ENCODE measurements at regions not wholly inside any gene's neighbourhood (a gene's known extent, or its start where the extent isn't known, plus 50 kb on each side); places are given as distances from the start of the nearest gene placed in this dataset.

DNA sequence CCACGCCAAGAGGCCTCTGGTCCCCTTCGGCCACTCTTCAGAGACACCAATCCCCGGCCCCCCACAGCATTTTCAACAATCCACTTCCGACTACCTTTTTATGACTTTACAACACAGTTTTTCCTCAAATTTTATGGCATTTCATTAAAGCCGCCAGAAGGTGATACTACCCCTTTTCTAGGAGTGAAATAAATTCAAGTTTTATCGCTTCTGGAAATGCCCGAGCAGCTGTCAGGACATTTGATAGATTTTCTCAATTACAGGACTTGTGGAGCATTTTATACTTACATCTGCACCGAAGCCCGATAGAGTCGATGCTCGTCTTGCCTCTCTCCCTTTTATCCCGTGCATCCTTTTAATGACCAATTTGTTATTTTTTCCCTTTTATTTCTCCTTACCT is 108.1 kb upstream of the CREB1 start:
- no peak overlapping the region for H2AFZ ChIP-seq (ENCODE audit: low read length)
- no peaks in the 10 kb centered on the region for H4K20me1 ChIP-seq (ENCODE audit: insufficient read depth, low read length, poor library complexity, severe bottlenecking)
- H3K9me3 ChIP-seq (ENCODE audit: insufficient read depth, low read depth, low read length), result no peaks in the 10 kb centered on the region
- H3K9me2 ChIP-seq (replicated peaks; ENCODE audit: low read depth, low read length), result no peaks in the 10 kb centered on the region
- H3K9ac ChIP-seq (ENCODE audit: low read depth, low read length, poor library complexity, severe bottlenecking), result no peak overlapping the region
- H3K4me3 ChIP-seq (ENCODE audit: low read length, poor library complexity, severe bottlenecking), result no peak overlapping the region
- no peaks in the 10 kb centered on the region for H3K36me3 ChIP-seq (ENCODE audit: insufficient read depth, low read length)
- H3K4me1 ChIP-seq (ENCODE audit: insufficient read depth, low read length, poor library complexity, severe bottlenecking), result peaks cover 42% of the 10 kb centered on the region
- no peak for TF ChIP-seq EZH2phosphoT487 (IDR thresholded peaks at IDR 0.05; ENCODE audit: borderline replicate concordance)
- TF ChIP-seq CTCF (conservative IDR thresholded peaks at IDR 0.05; ENCODE audit: low read length), result no peak
- H3K4me2 ChIP-seq (ENCODE audit: low read depth, low read length, poor library complexity, severe bottlenecking), result no peak overlapping the region
- no peaks in the 10 kb centered on the region for H3K79me2 ChIP-seq (ENCODE audit: insufficient read depth, low read length)
- no peaks in the 10 kb centered on the region for H3K27me3 ChIP-seq (ENCODE audit: insufficient read depth, low read length, poor library complexity, severe bottlenecking)
- no peaks in the 10 kb centered on the region for H3F3A ChIP-seq (ENCODE audit: low read depth)

GRCh38 chr2:207422380-207422779 is 107.4 kb upstream of the CREB1 start:
- H3K27me3 ChIP-seq (ENCODE audit: insufficient read depth, low read length, poor library complexity, severe bottlenecking), result no peaks in the 10 kb centered on the region
- no peak overlapping the region for H3K4me3 ChIP-seq (ENCODE audit: low read length, poor library complexity, severe bottlenecking)
- H3K4me1 ChIP-seq (ENCODE audit: insufficient read depth, low read length, poor library complexity, severe bottlenecking), result peaks cover 35% of the 10 kb centered on the region
- H3F3A ChIP-seq (ENCODE audit: low read depth), result no peaks in the 10 kb centered on the region
- no peak for TF ChIP-seq EZH2phosphoT487 (IDR thresholded peaks at IDR 0.05; ENCODE audit: borderline replicate concordance)
- no peaks in the 10 kb centered on the region for H3K9me2 ChIP-seq (replicated peaks; ENCODE audit: low read depth, low read length)
- no peaks in the 10 kb centered on the region for H3K79me2 ChIP-seq (ENCODE audit: insufficient read depth, low read length)
- no peaks in the 10 kb centered on the region for H3K9me3 ChIP-seq (ENCODE audit: insufficient read depth, low read depth, low read length)
- no peak overlapping the region for H2AFZ ChIP-seq (ENCODE audit: low read length)
- H3K9ac ChIP-seq (ENCODE audit: low read depth, low read length, poor library complexity, severe bottlenecking), result no peak overlapping the region
- no peaks in the 10 kb centered on the region for H3K36me3 ChIP-seq (ENCODE audit: insufficient read depth, low read length)
- H4K20me1 ChIP-seq (ENCODE audit: insufficient read depth, low read length, poor library complexity, severe bottlenecking), result no peaks in the 10 kb centered on the region
- H3K4me2 ChIP-seq (ENCODE audit: low read depth, low read length, poor library complexity, severe bottlenecking), result no peak overlapping the region

DNA sequence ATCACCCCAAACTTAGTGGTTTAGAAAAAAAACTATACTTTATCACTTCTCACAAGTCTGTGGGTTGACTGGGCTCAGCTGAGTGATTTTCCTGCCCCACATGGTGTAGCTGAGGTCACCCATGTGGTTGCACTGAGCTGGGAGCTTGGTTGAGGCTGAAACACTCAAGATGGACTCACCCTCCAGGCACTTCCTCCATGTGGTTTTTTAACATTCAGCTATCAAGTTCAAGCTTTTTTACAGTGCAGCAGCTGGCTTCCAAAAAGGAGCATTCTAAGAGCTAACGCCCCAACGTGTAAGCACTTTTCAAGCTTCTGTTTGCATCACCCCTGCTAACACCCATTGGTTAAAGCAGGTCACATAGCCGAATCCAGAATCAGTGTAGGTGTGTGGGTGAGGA is 105.9 kb upstream of the CREB1 start:
- Histone ChIP-seq H3K4me3 (ENCODE audit: low read length, poor library complexity, severe bottlenecking) (peak overlapping the region; percentile 41), H3K79me2 (ENCODE audit: insufficient read depth, low read length) (no peaks in the 10 kb centered on the region), H2AFZ (ENCODE audit: low read length) (no peak overlapping the region), H3K4me1 (ENCODE audit: insufficient read depth, low read length, poor library complexity, severe bottlenecking) (peaks cover 25% of the 10 kb centered on the region), H3K4me2 (ENCODE audit: low read depth, low read length, poor library complexity, severe bottlenecking) (peak overlapping the region; percentile 63), H3K9me2 (replicated peaks; ENCODE audit: low read depth, low read length) (no peaks in the 10 kb centered on the region), H3K36me3 (ENCODE audit: insufficient read depth, low read length) (no peaks in the 10 kb centered on the region), H3F3A (ENCODE audit: low read depth) (no peaks in the 10 kb centered on the region), H4K20me1 (ENCODE audit: insufficient read depth, low read length, poor library complexity, severe bottlenecking) (no peaks in the 10 kb centered on the region), H3K27me3 (ENCODE audit: insufficient read depth, low read length, poor library complexity, severe bottlenecking) (no peaks in the 10 kb centered on the region), H3K9me3 (ENCODE audit: insufficient read depth, low read depth, low read length) (no peaks in the 10 kb centered on the region), H3K9ac (ENCODE audit: low read depth, low read length, poor library complexity, severe bottlenecking) (no peak overlapping the region)
- TF ChIP-seq CTCF (conservative IDR thresholded peaks at IDR 0.05; ENCODE audit: low read length) (no peak), EZH2phosphoT487 (IDR thresholded peaks at IDR 0.05; ENCODE audit: borderline replicate concordance) (no peak)

DNA sequence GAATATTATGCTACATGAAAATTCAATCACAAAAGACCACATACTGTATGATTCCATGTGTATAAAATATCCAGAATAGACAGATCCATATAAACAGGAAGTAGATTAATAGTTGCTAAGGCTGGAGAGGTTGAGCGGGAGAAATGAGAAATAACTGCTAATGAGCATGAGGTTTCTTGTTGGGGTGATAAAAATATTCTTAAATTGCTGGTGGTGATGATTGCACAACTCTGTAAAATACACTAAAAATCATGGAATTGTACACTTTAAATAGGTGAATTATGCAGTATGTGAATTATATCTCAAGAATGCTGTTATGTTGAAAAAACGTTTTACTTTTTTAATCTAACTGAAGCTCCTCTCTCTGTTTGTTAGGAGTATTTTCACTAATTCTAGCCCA is 101.8 kb upstream of the CREB1 start:
- no peaks in the 10 kb centered on the region for H3K9me2 ChIP-seq (replicated peaks; ENCODE audit: low read depth, low read length)
- no peak overlapping the region for H3K4me3 ChIP-seq (ENCODE audit: low read length, poor library complexity, severe bottlenecking)
- no peaks in the 10 kb centered on the region for H3K36me3 ChIP-seq (ENCODE audit: insufficient read depth, low read length)
- H3K27me3 ChIP-seq (ENCODE audit: insufficient read depth, low read length, poor library complexity, severe bottlenecking), result no peaks in the 10 kb centered on the region
- no peaks in the 10 kb centered on the region for H3F3A ChIP-seq (ENCODE audit: low read depth)
- H3K9me3 ChIP-seq (ENCODE audit: insufficient read depth, low read depth, low read length), result no peaks in the 10 kb centered on the region
- H4K20me1 ChIP-seq (ENCODE audit: insufficient read depth, low read length, poor library complexity, severe bottlenecking), result no peaks in the 10 kb centered on the region
- TF ChIP-seq EZH2phosphoT487 (IDR thresholded peaks at IDR 0.05; ENCODE audit: borderline replicate concordance), result no peak
- no peak for TF ChIP-seq CTCF (conservative IDR thresholded peaks at IDR 0.05; ENCODE audit: low read length)
- H3K79me2 ChIP-seq (ENCODE audit: insufficient read depth, low read length), result no peaks in the 10 kb centered on the region
- no peak overlapping the region for H2AFZ ChIP-seq (ENCODE audit: low read length)
- H3K9ac ChIP-seq (ENCODE audit: low read depth, low read length, poor library complexity, severe bottlenecking), result no peak overlapping the region
- H3K4me2 ChIP-seq (ENCODE audit: low read depth, low read length, poor library complexity, severe bottlenecking), result no peak overlapping the region
- peaks cover 16% of the 10 kb centered on the region for H3K4me1 ChIP-seq (ENCODE audit: insufficient read depth, low read length, poor library complexity, severe bottlenecking)

All from Loucy (cell line).